Gastroesophageal sphincter (tissue), 3 donors: ENCODE measurements at regions not wholly inside any gene's neighbourhood (a gene's known extent, or its start where the extent isn't known, plus 50 kb on each side); places are given as distances from the start of the nearest gene placed in this dataset.

Experiments
- EP300 ChIP-seq: sonication (generic); formaldehyde crosslinking; IDR thresholded peaks from one replicate; pipeline ENCODE4 v1.6.1; 2017; ENCODE audit warnings: antibody characterized with exemption, mild to moderate bottlenecking
- POLR2AphosphoS5 ChIP-seq: sonication (generic); formaldehyde crosslinking; IDR thresholded peaks from one replicate; pipeline ENCODE4 v1.6.1; 2017; ENCODE audit warnings: antibody characterized with exemption
- TF ChIP-seq, protein P1 (sequence below), 4 experiments: fragments of 200-600 bp in 2 of 4; fragments of 450-650 bp in 2 of 4; sonication (generic) in 1 of 4; IDR thresholded peaks; one replicate each; pipeline ENCODE4 v1.5.1; 2017 to 2019; ENCODE audit warnings: antibody characterized with exemption in 4 of 4, mild to moderate bottlenecking in 2 of 4, moderate library complexity in 2 of 4

DNA sequence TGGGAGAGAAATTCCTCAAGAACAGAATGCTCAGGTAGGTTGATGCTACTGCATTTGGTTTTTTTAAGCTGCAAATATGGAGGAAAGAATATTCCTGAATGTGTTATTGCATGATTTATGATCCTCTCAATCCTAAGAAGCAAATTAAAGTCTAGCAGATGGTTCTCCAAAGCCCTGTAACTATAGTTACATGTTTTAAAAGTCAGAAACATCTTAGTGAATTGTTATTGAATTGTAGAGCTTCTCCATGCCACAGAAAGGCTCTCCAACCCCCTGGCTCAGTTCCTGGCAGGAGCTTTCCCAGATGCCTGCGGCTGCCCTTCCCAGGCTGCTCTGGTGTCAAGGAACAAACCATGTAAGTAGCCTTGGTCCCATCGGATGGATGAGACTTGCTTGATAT, 227.8 kb upstream of the GATB start:
- TF ChIP-seq, protein P1, sequence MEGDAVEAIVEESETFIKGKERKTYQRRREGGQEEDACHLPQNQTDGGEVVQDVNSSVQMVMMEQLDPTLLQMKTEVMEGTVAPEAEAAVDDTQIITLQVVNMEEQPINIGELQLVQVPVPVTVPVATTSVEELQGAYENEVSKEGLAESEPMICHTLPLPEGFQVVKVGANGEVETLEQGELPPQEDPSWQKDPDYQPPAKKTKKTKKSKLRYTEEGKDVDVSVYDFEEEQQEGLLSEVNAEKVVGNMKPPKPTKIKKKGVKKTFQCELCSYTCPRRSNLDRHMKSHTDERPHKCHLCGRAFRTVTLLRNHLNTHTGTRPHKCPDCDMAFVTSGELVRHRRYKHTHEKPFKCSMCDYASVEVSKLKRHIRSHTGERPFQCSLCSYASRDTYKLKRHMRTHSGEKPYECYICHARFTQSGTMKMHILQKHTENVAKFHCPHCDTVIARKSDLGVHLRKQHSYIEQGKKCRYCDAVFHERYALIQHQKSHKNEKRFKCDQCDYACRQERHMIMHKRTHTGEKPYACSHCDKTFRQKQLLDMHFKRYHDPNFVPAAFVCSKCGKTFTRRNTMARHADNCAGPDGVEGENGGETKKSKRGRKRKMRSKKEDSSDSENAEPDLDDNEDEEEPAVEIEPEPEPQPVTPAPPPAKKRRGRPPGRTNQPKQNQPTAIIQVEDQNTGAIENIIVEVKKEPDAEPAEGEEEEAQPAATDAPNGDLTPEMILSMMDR (IDR thresholded peaks at IDR 0.05): no peak
- TF ChIP-seq POLR2AphosphoS5 (no peak), EP300 (no peak)
